ENCODE measurements at regions not wholly inside any gene's neighbourhood (a gene's known extent, or its start where the extent isn't known, plus 50 kb on each side); places are given as distances from the start of the nearest gene placed in this dataset.

DNA sequence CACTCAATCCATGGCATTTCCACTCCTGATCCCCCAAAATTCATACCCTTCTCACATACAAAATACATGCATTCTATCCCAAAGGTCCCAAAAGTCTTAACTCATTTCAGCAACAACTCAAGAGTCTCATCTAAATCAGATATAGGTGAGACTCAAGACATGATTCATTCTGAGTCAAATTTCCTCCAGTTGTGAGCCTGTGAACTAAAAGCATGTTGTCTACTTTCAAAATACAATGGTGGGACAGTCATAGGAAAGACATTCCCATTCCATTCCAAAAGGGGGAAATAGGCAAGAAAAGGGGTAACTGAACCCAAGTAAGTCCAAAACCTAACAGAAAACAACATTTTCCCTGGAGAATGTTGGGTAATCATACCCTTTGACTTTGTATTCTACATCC lies 103.3 kb downstream of the C12orf75 start:
- no peak overlapping the region for H3K4me3 ChIP-seq (ENCODE audit: low read depth, low read length)
- H4K91ac ChIP-seq (ENCODE audit: low read depth, low read length), result peak overlapping the region; percentile 7
- no peaks in the 10 kb centered on the region for H3K36me3 ChIP-seq (ENCODE audit: control insufficient read depth in 1 of 2, insufficient read depth in 2 of 2, low read length in 2 of 2)
- no peak overlapping the region for H3K4me2 ChIP-seq (ENCODE audit: low read length)
- no peak overlapping the region for H3K27ac ChIP-seq (ENCODE audit: low read depth, low read length)
- DNase-seq, result no peak
- no peak overlapping the region for H3K18ac ChIP-seq (ENCODE audit: low read length)
- H2AFZ ChIP-seq (ENCODE audit: insufficient read depth, low read length, poor library complexity), result no peak overlapping the region
- no peak overlapping the region for H4K8ac ChIP-seq (ENCODE audit: low read depth, low read length)
- H4K12ac ChIP-seq (ENCODE audit: low read depth, low read length), result no peak overlapping the region
- no peak overlapping the region for H2BK120ac ChIP-seq (ENCODE audit: insufficient read depth, low read length, poor library complexity)
- H3K4me1 ChIP-seq (ENCODE audit: control insufficient read depth in 1 of 2, insufficient read depth in 2 of 2, low read length in 2 of 2), result no peaks in the 10 kb centered on the region
- no peaks in the 10 kb centered on the region for H3K79me1 ChIP-seq (ENCODE audit: low read length)
- H3K9me3 ChIP-seq (ENCODE audit: insufficient read depth, low read depth, low read length), result peaks cover 8% of the 10 kb centered on the region
- no peak overlapping the region for H2BK12ac ChIP-seq (ENCODE audit: low read length)
- no peak overlapping the region for H3K23ac ChIP-seq (ENCODE audit: low read length)
- H3K27me3 ChIP-seq (ENCODE audit: insufficient read depth, low read length), result no peaks in the 10 kb centered on the region
- no peak overlapping the region for H2AK5ac ChIP-seq (ENCODE audit: low read length)
- H3K14ac ChIP-seq (ENCODE audit: low read length), result no peak overlapping the region
- no peaks in the 10 kb centered on the region for H3K79me2 ChIP-seq (ENCODE audit: control insufficient read depth, insufficient read depth, low read length, poor library complexity)
- no peak overlapping the region for H3K9ac ChIP-seq (ENCODE audit: low read length)
- H3K4ac ChIP-seq (ENCODE audit: low read depth, low read length), result no peak overlapping the region
- H2BK5ac ChIP-seq (ENCODE audit: low read depth, low read length, poor library complexity), result peak overlapping the region; percentile 37

GRCh38 chr12:105436636-105437035 lies 106.1 kb downstream of the C12orf75 start:
- 100% methylated on average over 1 of the region's 1 CpG for WGBS (ENCODE audit: extremely low coverage, insufficient coverage, insufficient read length)
- Histone ChIP-seq H4K12ac (ENCODE audit: low read depth, low read length) (no peak overlapping the region), H2AK5ac (ENCODE audit: low read length) (no peak overlapping the region), H4K8ac (ENCODE audit: low read depth, low read length) (no peak overlapping the region), H3K9me3 (ENCODE audit: insufficient read depth, low read depth, low read length) (peaks cover 9% of the 10 kb centered on the region), H3K9ac (ENCODE audit: low read length) (no peak overlapping the region), H3K36me3 (ENCODE audit: control insufficient read depth in 1 of 2, insufficient read depth in 2 of 2, low read length in 2 of 2) (no peaks in the 10 kb centered on the region), H3K79me1 (ENCODE audit: low read length) (no peaks in the 10 kb centered on the region), H3K4ac (ENCODE audit: low read depth, low read length) (no peak overlapping the region), H2AFZ (ENCODE audit: insufficient read depth, low read length, poor library complexity) (no peak overlapping the region), H3K4me2 (ENCODE audit: low read length) (no peak overlapping the region), H3K4me1 (ENCODE audit: control insufficient read depth in 1 of 2, insufficient read depth in 2 of 2, low read length in 2 of 2) (no peaks in the 10 kb centered on the region), H3K18ac (ENCODE audit: low read length) (no peak overlapping the region), H3K27me3 (ENCODE audit: insufficient read depth, low read length) (no peaks in the 10 kb centered on the region), H3K27ac (ENCODE audit: low read depth, low read length) (no peak overlapping the region), H3K4me3 (ENCODE audit: low read depth, low read length) (no peak overlapping the region), H2BK120ac (ENCODE audit: insufficient read depth, low read length, poor library complexity) (no peak overlapping the region), H3K14ac (ENCODE audit: low read length) (no peak overlapping the region), H2BK5ac (ENCODE audit: low read depth, low read length, poor library complexity) (no peak overlapping the region), H3K79me2 (ENCODE audit: control insufficient read depth, insufficient read depth, low read length, poor library complexity) (no peaks in the 10 kb centered on the region), H3K23ac (ENCODE audit: low read length) (no peak overlapping the region), H4K91ac (ENCODE audit: low read depth, low read length) (no peak overlapping the region), H2BK12ac (ENCODE audit: low read length) (no peak overlapping the region)
- DNase-seq, result no peak

DNA sequence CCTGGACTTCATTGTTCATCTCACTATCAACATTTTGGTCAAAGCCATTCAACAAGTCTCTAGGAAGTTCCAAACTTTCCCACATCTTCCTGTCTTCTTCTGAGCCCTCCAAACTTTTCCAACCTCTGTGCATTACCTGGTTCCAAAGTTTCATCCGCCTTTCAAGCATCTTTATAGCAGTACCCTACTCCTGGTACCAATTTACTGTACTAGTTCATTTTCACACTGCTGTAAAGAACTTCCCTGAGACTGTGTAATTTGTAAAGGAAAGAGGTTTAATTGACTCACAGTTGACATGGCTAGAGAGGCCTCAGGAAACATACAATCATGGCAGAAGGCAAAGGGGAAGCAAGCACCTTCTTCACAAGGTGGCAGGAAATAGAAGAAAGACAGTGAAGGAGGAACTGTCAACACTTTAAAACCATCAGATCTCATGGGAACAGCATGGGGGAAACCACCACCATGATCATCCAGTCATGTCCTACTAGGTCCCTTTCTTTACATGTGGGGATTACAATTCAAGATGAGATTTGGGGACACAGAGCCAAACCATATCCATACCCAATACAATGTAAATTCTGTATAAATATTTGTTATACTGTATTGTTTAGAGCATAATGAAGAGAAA lies 109.7 kb downstream of the C12orf75 start:
- H4K12ac ChIP-seq (ENCODE audit: low read depth, low read length), result no peak overlapping the region
- no peak overlapping the region for H3K4me2 ChIP-seq (ENCODE audit: low read length)
- H3K18ac ChIP-seq (ENCODE audit: low read length), result no peak overlapping the region
- H3K9me3 ChIP-seq (ENCODE audit: insufficient read depth, low read depth, low read length), result peaks cover 6% of the 10 kb centered on the region
- peaks cover 2% of the 10 kb centered on the region for H3K79me2 ChIP-seq (ENCODE audit: control insufficient read depth, insufficient read depth, low read length, poor library complexity)
- peaks cover 7 to 9% of the 10 kb centered on the region in 2 experiments for H3K4me1 ChIP-seq (ENCODE audit: control insufficient read depth in 1 of 2, insufficient read depth in 2 of 2, low read length in 2 of 2)
- H2BK12ac ChIP-seq (ENCODE audit: low read length), result peak overlapping the region; percentile 40
- no peak overlapping the region for H3K4ac ChIP-seq (ENCODE audit: low read depth, low read length)
- WGBS (ENCODE audit: extremely low coverage, insufficient coverage, insufficient read length), result no CpG with 5 or more reads among the region's 1 CpG
- H3K23ac ChIP-seq (ENCODE audit: low read length), result no peak overlapping the region
- H2AFZ ChIP-seq (ENCODE audit: insufficient read depth, low read length, poor library complexity), result no peak overlapping the region
- peaks cover 8% of the 10 kb centered on the region for H3K79me1 ChIP-seq (ENCODE audit: low read length)
- H3K4me3 ChIP-seq (ENCODE audit: low read depth, low read length), result no peak overlapping the region
- no peak overlapping the region for H3K27ac ChIP-seq (ENCODE audit: low read depth, low read length)
- no peak overlapping the region for H4K8ac ChIP-seq (ENCODE audit: low read depth, low read length)
- no peak overlapping the region for H2BK120ac ChIP-seq (ENCODE audit: insufficient read depth, low read length, poor library complexity)
- no peaks in the 10 kb centered on the region for H3K36me3 ChIP-seq (ENCODE audit: control insufficient read depth in 1 of 2, insufficient read depth in 2 of 2, low read length in 2 of 2)
- H2BK5ac ChIP-seq (ENCODE audit: low read depth, low read length, poor library complexity), result no peak overlapping the region
- H3K14ac ChIP-seq (ENCODE audit: low read length), result no peak overlapping the region
- H4K91ac ChIP-seq (ENCODE audit: low read depth, low read length), result no peak overlapping the region
- H3K27me3 ChIP-seq (ENCODE audit: insufficient read depth, low read length), result no peaks in the 10 kb centered on the region
- DNase-seq, result no peak
- H2AK5ac ChIP-seq (ENCODE audit: low read length), result no peak overlapping the region
- H3K9ac ChIP-seq (ENCODE audit: low read length), result no peak overlapping the region

GRCh38 chr12:105443802-105444652 lies 113.5 kb downstream of the C12orf75 start:
- peak overlapping the region; percentile 56 for H2AFZ ChIP-seq (ENCODE audit: insufficient read depth, low read length, poor library complexity)
- H3K18ac ChIP-seq (ENCODE audit: low read length), result peak overlapping the region; percentile 68
- H3K4me2 ChIP-seq (ENCODE audit: low read length), result no peak overlapping the region
- peaks cover 2% of the 10 kb centered on the region for H3K79me2 ChIP-seq (ENCODE audit: control insufficient read depth, insufficient read depth, low read length, poor library complexity)
- H3K79me1 ChIP-seq (ENCODE audit: low read length), result peaks cover 14% of the 10 kb centered on the region
- WGBS (ENCODE audit: extremely low coverage, insufficient coverage, insufficient read length), result no CpG with 5 or more reads among the region's 18 CpGs
- H2AK5ac ChIP-seq (ENCODE audit: low read length), result peak overlapping the region; percentile 87
- peak overlapping the region; percentile 56 for H3K27ac ChIP-seq (ENCODE audit: low read depth, low read length)
- H4K12ac ChIP-seq (ENCODE audit: low read depth, low read length), result no peak overlapping the region
- H2BK12ac ChIP-seq (ENCODE audit: low read length), result peak overlapping the region; percentile 96
- peak overlapping the region; percentile 20 for H3K4me3 ChIP-seq (ENCODE audit: low read depth, low read length)
- peak overlapping the region; percentile 91 for H4K91ac ChIP-seq (ENCODE audit: low read depth, low read length)
- peaks cover 11% of the 10 kb centered on the region in 2 experiments for H3K4me1 ChIP-seq (ENCODE audit: control insufficient read depth in 1 of 2, insufficient read depth in 2 of 2, low read length in 2 of 2)
- no peak overlapping the region for H3K9ac ChIP-seq (ENCODE audit: low read length)
- H2BK5ac ChIP-seq (ENCODE audit: low read depth, low read length, poor library complexity), result peak overlapping the region; percentile 85
- peak; percentile 53 to 69 for DNase-seq
- H3K27me3 ChIP-seq (ENCODE audit: insufficient read depth, low read length), result no peaks in the 10 kb centered on the region
- peak overlapping the region; percentile 86 for H3K14ac ChIP-seq (ENCODE audit: low read length)
- no peak overlapping the region for H3K23ac ChIP-seq (ENCODE audit: low read length)
- H3K4ac ChIP-seq (ENCODE audit: low read depth, low read length), result no peak overlapping the region
- H4K8ac ChIP-seq (ENCODE audit: low read depth, low read length), result peak overlapping the region; percentile 66
- H3K9me3 ChIP-seq (ENCODE audit: insufficient read depth, low read depth, low read length), result peaks cover 3% of the 10 kb centered on the region
- H2BK120ac ChIP-seq (ENCODE audit: insufficient read depth, low read length, poor library complexity), result peak overlapping the region; percentile 81
- no peaks in the 10 kb centered on the region for H3K36me3 ChIP-seq (ENCODE audit: control insufficient read depth in 1 of 2, insufficient read depth in 2 of 2, low read length in 2 of 2)
